ENCODE measurements at regions not wholly inside any gene's neighbourhood (a gene's known extent, or its start where the extent isn't known, plus 50 kb on each side); places are given as distances from the start of the nearest gene placed in this dataset.

DNA sequence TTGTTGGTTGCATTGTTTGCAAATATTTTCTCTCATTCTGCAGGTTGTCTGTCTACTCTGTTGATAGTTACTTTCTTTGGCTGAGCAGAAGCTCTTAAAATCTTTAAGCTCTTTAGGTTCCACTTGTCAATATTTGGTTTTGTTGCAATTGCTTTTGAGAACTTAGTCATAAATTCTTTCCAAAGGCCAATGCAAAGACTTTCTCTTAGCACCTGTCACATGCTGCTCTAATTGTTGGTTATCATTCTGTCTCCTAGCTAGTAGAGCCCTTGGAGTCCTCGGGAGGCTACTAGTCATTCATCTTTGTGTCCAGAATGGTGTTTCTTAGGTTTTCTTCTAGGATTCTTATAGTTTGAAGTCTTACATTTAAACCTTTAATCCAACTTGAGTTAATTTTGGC, 312.7 kb upstream of the PROX1 start:
- TF ChIP-seq, protein P1, sequence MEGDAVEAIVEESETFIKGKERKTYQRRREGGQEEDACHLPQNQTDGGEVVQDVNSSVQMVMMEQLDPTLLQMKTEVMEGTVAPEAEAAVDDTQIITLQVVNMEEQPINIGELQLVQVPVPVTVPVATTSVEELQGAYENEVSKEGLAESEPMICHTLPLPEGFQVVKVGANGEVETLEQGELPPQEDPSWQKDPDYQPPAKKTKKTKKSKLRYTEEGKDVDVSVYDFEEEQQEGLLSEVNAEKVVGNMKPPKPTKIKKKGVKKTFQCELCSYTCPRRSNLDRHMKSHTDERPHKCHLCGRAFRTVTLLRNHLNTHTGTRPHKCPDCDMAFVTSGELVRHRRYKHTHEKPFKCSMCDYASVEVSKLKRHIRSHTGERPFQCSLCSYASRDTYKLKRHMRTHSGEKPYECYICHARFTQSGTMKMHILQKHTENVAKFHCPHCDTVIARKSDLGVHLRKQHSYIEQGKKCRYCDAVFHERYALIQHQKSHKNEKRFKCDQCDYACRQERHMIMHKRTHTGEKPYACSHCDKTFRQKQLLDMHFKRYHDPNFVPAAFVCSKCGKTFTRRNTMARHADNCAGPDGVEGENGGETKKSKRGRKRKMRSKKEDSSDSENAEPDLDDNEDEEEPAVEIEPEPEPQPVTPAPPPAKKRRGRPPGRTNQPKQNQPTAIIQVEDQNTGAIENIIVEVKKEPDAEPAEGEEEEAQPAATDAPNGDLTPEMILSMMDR (IDR thresholded peaks at IDR 0.05; ENCODE audit: low read length) = no peak
- TF ChIP-seq EZH2 (optimal IDR thresholded peaks at IDR 0.05; ENCODE audit: low read depth, low read length) = no peak

Measured in MM.1S (cell line).